H4 (cell line): ENCODE measurements at regions not wholly inside any gene's neighbourhood (a gene's known extent, or its start where the extent isn't known, plus 50 kb on each side); places are given as distances from the start of the nearest gene placed in this dataset.
"Not testable (repeated sequence)": the region's sequence is repeated elsewhere in the genome, so short reads cannot be mapped to it uniquely, and the experiment has no call there.

Experiments used
- DNase-seq: peaks from one replicate; pipeline ENCODE4 v3.0.0-alpha.2; 2015; ENCODE audit warnings: low spot score

DNA sequence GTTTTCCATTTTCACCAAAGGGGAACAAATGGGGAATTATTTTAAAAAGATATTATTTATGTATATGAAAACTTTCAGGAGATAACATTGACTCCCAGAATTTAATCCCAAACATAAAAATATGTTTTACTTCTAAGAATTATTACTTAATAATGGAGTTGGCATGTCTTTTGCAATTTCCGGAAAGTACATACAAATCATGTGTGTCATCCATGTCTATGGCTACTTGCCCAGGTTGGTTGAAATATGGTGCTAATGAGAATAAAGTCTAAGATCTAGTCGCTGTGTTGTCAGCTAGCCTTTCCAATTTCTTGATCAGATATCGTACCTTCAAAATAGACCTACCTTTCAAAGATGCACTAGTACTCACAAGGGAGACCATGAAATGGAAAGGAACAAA, 1003.2 kb upstream of the PCDH20 start:
- no peak for DNase-seq

DNA sequence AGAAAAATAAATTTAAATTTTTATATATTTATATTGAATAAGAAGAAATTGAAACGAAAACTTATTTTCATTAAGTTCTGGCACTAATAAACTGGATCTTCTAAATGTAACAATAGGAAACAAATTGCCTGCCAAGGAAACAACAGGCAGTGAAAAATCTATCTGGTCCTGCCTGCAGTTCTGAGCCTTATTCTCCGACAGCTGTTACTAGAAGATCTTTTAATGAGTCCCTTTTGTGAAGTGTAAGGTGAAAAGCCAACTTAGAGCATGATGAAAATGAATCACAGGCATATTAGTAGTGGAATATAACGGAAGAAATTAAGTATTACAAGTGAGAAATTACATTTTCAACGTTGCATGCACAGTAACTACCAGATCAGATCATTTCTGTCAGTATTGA, 1002.7 kb upstream of the PCDH20 start:
- no peak for DNase-seq

DNA sequence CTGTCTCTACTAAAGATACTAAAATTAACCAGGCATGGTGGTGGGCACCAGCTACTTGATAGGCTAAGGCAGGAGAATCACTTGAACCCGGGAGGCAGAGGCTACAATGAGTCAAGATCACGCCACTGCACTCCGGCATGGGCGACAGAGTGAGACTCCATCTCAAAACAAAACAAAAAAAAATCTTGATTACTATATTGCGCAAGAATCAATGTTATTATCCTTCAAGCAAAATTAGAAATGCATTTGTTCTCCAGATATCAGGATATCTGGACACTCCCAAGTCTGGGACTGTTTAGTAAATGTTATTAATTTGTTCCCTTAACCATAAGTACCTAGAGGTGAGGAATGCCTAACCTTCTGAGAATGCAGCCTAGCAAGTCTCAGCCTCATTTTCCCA, 992.2 kb upstream of the PCDH20 start:
- DNase-seq: no peak

DNA sequence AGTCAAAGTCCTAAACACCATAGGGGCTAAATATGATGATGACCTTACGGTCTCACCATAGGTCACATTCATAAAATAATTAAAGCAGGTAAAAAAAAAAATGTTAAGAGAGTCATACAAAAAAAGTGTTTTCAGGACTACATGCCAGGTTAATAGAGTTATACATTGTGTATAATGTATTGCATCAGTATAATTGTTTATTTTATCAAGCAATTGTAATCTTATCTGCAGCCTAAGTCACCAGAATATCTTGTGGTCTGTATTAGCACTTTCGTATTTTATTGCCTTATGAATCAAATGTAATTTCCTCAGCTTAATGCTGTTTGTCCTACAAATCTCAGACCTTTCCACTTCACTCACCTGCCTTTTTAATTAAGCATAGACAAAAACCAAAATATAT, 972.9 kb upstream of the PCDH20 start:
- DNase-seq: no peak

DNA sequence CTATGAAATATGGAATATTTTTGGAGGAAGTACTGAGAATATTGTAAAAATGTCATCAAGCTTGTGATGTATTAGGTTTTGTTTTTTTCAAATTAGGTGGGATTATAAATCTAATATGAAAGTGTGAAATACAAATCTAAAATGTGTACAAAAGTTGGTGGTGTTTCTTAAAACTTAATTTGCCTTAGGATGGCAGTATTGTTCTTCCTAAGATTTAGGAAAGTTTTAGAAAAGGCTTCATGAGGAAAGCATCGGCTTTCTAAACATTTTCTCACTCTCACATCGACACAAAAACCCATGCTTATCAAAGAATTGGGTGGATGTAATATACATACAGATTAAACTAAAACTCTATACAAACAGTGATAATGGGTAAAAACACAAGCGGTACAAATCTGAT, 972.0 kb upstream of the PCDH20 start:
- DNase-seq: peak; percentile 3

DNA sequence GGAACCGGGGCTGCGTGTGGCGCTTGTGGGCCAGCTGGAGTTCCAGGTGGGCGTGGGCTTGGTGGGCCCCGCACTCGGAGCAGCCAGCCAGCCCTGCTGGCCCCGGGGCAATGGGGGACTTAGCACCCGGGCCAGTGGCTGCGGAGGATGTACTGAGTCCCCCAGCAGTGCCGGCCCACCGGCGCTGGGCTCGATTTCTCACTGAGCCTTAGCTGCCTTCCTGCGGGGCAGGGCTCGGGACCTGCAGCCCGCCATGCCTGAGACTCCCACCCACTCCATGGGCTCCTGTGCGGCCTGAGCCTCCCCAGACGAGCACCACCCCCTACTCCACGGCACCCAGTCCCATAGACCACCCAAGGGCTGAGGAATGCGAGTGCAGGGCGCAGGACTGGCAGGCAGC, 963.6 kb upstream of the PCDH20 start:
- DNase-seq: not testable (repeated sequence)

DNA sequence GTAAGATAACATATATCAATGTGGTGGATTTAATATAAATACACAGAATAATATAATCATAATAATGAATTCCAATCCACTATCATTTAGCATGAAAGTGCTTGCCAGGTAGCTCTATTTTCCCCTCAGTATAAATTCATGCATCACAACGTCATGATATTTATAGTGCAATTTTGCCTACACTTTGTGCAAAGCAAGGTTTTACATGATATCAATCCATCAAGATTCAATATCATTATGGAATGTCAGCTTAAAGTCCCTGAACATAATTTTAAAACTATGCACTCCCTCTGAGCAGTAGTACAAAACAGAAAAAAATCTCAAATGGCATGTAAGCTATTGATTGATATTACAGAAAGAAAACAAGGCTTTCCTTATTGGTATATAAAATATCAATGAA, 962.2 kb upstream of the PCDH20 start:
- DNase-seq: no peak

DNA sequence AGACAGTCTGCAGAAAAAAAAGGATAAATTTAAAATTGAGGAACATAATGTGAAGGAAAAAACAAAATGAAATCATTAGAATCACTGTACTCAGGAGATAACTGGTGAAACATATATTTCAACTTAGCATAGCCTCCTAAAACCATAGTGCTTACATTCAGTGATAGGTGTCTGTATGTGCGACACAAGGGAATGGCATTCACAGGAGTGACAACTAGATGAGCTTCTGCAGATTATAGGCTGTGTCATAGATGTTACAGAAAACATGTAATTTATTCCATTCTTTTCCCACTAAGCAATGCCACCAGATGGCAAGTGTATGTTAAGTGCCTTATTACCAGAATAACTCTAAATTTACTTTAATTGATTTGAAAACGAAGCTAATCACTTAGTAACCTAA, 960.0 kb upstream of the PCDH20 start:
- no peak for DNase-seq

DNA sequence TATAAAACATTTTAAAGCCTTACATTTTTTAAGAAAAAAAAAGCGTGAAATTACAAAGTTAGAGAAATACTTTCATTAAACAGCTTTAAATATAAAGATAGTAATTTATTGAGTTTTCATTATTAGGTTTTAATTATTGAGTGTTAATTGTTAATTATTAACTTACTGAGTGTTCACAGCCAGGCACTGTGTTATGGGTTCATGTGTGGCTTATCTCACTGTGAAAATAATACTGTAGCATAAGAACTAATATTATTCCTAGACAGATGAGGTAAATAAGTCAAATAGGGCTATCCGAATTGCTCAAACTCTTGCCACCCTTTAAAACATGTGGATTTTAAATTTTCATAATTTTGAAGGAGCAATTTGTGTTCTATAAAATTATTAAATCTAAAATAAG, 956.1 kb upstream of the PCDH20 start:
- DNase-seq: no peak

DNA sequence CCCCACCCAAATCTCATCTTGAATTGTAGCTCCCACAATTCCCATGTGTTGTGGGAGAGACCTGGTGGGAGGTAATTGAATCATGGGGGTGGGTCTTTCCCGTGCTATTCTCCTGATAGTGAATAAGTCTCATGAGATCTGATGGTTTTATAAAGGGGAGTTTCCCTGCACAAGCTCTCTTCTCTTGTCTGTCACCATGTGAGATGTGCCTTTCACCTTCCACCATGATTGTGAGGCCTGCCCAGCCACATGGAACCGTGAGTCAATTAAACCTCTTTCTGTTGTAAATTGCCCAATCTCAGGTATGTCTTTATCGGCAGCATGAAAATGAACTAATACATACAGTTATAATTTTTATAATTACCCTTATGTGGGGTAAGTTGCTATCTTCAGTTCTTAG, 952.3 kb upstream of the PCDH20 start:
- not testable (repeated sequence) for DNase-seq

DNA sequence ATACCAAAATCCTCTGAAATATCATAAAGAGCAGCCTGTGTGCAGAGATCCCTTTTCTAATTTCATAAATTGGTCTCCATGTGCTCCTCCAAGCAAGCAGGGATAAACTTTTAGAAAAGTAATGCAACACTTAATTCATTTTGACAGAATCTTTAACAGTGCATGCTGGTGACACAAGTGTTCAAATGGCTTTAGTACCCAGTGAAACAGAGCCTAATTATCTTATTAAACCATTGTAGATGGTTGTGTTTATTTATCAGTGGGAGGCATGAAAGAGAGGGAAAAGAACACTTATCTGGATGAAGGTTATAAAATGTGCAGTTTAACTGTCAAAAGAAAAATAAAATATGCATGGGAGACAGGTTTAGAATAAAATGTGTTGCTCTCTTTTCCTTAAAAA, 945.0 kb upstream of the PCDH20 start:
- no peak for DNase-seq

DNA sequence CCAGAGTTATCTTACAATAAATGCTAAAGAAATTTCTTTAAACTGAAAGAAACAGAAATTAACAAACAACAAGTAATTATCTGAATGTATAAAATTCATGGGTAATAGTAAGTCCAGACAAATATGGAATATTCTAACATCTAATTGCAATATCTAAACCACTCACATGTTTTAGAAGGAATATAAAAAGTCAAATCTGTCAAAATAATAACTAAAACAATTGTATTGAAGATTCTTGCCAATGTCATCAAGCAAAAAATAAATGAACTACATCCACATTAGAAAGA, 942.9 kb upstream of the PCDH20 start:
- no peak for DNase-seq

DNA sequence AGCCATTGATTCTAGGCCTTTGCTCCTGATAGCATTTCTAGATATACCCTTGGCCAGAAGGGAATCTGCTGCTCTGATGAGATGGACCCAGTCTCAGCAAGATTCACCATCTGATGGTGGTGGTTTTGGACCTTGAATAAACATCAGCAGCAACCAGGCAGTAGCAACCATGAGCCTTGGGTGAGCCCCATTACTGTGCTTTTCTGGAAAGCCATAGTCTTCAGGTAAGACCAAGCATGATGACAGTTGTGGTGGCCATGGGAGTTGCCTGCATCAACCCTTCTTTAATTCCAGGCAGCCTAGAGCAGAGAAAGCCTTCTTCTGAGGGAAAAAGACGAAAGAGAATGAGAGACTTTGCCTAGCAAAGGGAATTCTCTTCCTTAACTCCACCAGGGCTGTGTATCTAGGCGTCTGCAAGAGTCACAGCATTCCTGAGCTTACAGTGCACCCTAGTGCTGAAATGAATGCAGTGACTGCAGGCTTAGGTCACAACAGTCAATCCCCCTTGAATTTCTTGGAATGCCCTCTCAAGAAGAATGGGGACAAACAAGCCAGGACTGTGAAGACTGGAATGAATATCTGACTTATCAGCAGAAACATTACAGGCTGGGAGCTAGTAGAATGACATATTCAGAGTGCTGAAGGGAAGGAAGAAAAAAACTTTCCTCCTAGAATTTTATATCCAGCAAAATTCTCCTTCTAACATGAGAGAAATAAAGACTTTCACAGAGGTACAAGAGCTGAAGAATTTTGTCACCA, 942.4 kb upstream of the PCDH20 start:
- peak; percentile 48 for DNase-seq

DNA sequence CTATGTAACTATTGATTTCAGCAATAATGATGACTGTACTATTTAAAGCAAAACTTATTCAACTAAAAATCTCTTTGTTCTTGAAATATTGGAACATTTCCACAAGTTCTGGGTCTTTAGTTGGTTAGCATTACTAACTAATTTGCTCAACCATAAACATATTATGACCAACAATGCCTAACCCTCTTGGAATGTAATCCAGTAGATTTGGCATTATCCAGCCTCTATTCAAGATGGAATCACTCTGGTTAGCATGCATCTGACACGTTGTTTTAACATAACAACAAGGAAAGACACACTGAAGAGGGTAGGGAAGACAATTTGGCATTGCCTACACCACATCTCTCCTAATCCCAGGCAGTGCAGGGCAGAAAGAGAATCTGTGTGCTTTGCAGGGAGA, 941.3 kb upstream of the PCDH20 start:
- DNase-seq: no peak

DNA sequence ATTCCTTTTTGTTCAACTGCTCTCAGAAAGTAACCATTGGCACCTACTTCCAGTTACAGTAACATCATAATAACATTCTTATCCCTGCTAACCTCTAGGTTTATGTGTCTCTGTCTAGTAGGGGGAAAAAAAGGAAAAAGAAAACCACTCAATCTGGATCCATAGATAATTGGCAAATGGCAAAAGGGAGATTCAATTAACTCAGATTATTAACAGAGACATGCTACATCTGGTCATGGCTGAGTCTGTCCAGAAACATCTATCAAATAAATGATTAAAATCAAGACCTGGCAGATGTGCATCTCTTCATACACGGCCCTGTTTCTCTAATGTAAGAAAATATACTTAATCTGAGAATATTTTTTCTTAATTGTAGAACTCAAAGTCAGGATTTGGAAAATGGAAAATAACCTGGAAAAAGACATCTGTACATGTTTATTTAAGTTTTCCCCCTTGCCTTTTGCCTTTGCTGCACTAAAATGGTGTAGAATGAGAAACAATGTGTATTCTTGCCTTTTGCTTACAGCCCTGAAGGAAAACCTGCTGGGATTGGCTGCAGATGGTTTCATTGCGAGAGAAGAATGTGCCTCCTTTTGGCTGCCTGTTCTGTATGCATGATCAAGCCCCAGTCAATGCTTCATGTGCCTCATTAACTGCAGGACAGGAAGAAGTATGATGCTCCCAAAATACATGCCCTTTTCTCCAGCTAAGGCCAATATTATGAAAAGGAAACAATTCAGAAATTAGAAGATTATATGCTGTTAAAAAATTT, 921.6 kb upstream of the PCDH20 start:
- no peak for DNase-seq

DNA sequence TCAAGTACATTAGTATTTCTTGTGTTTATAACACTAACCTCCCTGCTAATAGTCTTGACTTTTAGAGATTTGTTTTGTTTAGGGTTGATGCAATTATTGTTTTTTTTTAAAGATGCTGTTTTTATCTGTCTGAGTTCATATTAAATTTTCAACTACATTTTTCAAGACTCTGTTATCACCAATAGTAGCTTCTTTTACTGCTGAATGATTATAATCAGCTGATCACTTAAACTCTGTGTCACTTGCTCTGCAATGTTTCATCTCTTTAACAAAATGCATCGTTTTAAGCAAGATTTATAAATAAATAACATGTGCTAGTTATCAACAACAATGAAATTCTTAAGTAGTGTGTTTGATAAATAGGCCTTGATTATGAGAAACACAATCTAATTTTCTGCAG, 920.9 kb upstream of the PCDH20 start:
- no peak for DNase-seq

DNA sequence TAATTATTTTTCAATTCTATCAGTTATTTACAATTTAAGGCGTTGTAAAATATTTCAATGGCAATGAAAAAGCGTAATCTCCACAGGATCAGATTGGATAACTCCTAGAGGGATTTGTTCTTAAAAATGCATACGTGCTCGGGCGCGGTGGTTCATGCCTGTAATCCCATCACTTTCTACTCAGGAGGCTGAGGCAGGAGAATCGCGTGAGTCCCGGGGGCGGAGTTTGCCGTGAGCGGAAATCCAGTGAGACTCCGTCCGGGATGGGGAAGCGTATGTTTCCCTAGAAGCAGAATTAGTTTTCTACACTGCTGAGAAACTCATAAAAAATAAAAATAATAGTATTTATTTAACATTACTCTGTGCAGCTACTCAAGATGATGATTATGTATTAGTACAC, 917.8 kb upstream of the PCDH20 start:
- no peak for DNase-seq

DNA sequence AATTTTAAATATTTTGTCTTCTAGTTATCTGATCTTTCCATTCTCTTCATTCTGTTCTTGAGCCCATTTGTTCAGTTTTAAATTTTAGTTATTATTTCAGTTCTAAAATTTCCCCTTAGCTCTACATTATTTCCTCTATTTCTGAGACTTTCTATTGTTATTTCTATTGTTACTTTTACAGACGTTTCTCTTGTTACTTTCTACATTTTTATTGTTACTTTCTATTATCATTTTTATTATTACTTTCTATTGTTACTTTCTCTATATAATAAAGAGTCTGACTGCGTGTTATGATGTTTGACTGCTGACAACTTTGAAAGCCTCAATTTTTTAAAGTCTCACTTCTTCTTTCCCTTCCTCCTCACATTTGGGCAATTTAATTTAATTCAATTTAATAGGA, 915.7 kb upstream of the PCDH20 start:
- DNase-seq: no peak

DNA sequence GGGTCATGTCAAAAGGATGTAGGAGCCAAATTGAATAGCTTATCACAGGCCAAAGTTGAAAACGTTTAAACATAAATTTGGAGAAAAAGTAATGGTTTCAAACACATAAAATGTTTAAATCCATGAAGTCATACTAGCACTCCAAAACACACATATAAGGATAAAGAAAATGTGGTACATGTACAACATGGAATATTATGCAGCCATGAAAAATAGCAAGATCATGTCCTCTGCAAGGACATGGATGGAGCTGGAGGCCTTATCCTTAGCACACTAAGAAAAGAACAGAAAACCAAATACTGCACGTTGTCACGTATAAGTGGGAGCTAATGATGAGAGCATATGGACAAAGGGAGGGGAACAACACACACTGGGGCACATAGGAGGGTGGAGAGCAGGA, 911.7 kb upstream of the PCDH20 start:
- no peak for DNase-seq

DNA sequence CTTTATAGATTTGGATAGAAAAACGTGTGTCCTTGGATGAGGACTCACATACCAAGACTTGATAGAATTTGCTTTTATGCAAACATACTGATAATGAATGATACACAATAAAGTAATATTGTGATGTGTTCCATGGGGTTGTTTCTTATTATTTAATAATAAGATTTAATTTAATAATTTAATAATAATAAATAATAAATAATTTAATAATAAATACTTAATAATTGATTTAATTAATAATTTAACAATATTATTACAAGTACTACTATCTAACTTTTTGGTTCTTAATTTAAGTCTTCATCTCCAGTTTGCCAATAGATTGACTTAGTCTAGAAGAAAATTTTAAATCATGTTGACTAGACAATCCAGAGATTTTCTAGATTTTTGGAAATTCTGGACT, 909.2 kb upstream of the PCDH20 start:
- DNase-seq: no peak

DNA sequence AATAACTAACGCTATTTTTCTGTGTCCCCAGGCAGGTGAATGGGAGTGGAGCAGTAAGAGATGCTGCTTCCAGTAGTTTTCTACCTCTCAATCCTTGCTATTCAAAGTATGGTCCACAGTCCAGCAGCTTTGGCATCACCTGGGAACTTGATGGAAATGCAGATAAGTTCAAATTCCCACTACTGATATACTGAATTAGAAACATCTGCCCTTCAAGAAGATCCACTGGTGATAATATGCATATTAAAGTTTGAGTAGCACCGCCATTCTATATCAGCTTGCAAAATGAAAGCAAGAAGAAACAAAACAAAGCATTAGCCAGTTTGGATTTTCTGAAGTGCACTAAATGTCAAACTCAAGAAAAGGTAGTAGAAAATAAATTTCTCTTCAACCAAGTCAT, 906.2 kb upstream of the PCDH20 start:
- DNase-seq: no peak

DNA sequence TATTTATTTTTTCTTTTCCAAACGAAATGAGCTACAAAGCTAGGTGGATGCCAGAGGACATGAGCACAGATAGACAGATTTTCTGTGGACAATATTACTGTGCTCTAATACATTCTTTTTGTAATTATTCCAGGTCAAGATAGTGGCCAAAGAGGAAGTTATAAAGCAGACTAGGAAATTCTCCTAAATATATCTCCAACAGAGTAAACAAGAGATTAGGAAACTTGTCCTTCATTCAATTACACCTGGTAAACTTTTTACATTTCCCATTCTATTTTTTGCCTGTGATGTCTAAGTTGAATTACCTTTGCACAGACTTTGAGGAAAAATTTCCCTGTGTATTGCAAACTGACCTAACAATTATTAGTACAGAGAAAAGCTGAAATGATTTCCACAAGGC, 905.5 kb upstream of the PCDH20 start:
- no peak for DNase-seq

DNA sequence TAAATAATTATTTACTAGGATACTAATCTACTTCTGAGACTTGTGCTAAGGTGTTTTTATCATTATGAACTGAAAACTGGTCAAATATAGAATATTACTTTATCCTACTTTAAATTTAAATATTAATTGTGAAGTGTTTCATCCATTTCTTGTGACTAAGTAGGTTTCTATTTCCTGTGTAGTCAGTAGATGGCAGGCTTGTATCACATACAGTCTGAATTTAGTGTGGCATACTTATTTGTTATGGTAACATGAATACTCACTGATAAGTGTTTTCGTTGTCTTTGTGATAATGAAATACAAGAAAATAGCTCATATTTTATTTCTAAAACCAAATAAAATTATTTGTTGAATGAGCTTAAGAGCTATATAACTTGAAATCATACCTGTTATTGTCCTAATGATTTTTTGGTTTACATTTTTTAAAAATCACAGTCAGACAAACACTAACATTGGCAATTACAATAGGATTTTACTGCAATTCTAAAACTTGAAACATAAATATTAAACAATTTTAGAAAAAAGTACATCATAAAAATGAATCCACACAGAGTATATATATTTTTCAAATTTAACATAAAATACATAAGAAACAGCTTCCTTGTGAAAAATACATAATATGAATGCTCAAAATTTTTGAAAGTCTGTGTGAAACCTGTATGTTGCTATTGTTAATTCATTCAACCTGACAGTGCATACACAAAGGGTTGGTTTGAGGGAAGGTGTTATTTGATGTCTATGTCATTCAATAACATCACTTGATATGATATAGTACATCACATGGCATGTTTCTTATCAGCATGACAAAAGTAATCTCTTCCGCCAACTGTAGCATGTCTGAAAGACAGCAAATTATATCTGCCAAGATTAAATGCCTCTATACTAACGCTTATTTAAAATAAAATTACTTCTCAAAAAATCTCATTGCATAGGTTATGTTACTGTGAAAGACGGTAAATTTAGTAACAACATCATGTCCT, 904.8 kb upstream of the PCDH20 start:
- DNase-seq: peak; percentile 53
